HG02678 (cell line): ENCODE measurements at regions not wholly inside any gene's neighbourhood (a gene's known extent, or its start where the extent isn't known, plus 50 kb on each side); places are given as distances from the start of the nearest gene placed in this dataset.

Experiments used
- ATAC-seq: cut with Tn5 transposase; IDR thresholded peaks from one replicate; pipeline ENCODE4 v1.9.1; 2021; ENCODE audit warnings: mild to moderate bottlenecking, moderate library complexity; ENCODE audit not compliant: unreplicated experiment

DNA sequence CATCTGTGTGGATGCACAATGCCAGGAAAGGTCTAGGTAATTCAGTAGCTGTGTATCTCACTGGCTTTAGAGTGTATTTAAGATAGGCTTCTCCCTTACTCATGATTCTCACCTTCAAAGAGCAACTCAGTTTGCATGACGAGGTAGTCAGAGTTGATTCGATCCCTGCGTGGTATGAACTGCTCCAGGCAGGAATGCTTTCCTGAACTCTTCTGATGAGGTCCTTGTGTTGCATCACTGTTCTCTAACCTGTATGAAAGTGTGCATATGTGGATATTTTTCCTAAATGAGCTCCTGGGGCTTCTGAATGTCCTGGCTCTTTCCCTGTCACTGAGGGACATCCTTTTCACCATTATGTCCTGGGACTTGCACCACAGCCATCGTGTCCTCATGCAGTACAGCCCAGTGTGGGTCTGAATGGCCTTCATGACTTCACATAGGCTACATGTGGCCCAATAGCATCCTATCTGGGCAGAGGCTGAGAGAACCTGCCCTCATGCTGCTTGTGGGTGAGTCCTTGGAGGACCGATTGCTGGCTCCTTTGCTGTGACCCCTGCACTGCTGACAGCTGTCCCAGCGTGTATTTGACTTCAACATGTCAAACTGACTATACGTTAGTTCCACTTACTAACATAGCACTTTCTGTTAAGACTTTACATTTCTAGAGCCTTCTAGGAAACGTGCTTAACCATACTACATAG is 65.3 kb upstream of the WDR1 start:
- ATAC-seq, result no peak

DNA sequence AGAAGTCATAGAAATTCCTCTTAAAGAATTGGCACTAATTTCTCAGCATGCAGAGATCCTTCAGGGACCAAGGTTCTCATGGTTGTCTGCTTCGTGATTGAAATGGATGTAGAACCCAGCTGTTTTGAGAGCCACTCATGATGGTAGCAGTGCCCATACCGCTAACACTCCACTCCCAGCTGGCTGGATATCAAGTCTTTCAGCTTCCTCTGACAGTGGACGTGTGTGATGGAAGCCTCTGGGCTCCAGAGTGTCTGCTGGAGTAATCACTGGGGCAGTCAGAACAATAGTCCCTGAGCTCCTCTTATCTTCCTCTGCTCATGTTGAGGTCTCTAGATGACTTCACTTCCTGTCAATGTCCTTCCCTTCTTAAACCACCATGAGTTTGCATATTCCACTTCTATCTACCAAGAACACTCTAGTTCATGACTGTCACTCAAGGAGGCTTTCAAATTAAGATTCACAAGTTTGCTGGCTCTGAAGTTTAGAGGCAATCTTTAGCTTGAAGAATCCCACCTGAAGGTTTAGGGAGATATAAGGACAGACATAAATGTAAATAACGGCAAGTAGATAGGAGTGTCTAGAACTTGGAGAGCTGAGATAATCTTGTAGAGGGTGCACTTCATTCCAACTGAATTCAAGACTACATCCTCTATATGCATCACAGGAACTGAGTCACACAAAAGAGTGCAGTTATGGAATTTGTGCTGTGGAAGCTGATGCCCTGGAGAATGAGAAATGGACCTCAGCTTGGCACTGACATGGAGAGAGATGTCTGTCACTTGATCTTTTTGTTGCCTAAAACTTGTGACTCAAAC is 64.5 kb upstream of the WDR1 start:
- ATAC-seq, result peak; percentile 97

DNA sequence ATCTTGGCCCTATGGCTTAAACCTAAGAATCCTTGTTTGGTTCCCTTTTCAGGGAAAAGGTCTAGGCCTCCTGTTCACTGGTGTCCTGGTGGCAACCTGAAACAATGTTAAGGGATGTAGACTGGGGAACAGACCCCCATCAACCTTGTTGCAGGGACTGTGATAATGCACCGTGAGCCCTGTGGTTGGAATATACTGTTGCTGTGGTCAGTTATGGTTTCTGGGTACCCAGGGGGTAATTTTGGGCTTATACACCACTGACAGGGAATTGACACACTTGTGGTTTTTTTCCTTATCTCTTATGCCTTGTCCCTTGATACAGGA is 64.0 kb upstream of the WDR1 start:
- peak; percentile 9 for ATAC-seq

DNA sequence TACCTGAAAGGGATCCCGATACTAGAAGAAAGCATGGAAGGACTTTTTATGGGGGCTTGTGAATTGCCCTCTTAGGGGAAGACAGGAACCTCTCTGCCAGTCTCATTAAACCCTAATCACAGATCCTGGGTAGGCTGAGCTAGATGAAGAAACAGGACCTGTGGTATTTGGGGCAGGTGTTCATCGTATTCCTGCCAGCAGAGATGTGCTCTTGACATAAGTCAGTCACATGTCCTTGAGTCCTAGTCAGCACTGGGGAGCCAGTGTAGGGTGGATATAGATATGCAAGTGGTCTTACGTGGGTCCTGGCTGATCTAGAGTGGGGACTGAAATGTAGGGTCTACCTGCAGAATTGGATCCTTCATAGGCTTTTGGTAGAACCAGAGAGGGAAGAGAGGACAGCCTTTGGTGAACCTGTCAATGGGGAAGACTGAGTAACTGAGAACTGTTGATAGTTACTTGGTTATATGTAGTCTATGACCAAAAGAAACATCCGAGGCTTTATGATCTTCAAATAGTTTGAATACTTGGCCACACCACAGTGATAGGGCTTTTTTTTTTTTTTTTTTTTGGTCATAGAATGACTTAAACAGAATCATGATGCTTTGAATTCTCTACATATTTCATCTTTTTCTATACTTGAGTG is 63.5 kb upstream of the WDR1 start:
- ATAC-seq, result no peak

DNA sequence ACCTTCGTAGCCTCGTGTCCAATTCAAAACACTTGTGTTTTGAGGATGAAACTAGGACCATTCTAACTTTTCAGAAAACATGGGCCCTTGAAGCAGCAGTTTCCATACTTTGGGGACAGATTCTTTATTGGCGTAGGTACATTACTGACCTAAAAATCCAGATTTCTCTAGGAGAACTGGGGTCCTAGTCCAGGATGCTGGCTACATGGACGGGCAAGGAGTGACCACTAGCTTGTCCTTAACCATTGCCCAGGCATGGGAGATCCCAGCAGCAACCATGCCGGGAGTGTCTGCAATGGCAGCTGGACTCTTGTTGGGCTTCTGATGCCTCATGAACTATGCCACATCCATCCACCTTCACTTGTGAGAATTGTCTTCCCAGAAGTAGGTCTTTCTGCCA is 62.2 kb upstream of the WDR1 start:
- no peak for ATAC-seq

DNA sequence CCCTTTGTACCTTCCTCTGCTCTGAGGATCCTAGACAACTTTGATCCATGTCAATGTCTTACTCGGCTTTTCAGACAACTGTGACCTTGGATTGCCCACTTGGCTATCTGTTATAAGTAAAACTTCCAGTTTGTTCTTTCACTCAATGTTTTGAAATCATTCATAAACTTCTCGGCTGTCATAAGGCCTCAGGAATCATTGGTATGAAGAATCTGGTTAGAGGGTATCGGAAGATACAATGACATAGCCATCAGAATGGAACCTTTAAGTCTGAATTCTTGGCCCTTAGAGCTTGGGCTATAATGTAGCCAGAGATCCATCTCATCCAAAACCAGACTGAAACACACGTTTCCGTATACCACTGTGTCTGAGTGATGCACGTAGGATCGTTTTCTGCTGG is 59.0 kb upstream of the WDR1 start:
- ATAC-seq, result no peak

DNA sequence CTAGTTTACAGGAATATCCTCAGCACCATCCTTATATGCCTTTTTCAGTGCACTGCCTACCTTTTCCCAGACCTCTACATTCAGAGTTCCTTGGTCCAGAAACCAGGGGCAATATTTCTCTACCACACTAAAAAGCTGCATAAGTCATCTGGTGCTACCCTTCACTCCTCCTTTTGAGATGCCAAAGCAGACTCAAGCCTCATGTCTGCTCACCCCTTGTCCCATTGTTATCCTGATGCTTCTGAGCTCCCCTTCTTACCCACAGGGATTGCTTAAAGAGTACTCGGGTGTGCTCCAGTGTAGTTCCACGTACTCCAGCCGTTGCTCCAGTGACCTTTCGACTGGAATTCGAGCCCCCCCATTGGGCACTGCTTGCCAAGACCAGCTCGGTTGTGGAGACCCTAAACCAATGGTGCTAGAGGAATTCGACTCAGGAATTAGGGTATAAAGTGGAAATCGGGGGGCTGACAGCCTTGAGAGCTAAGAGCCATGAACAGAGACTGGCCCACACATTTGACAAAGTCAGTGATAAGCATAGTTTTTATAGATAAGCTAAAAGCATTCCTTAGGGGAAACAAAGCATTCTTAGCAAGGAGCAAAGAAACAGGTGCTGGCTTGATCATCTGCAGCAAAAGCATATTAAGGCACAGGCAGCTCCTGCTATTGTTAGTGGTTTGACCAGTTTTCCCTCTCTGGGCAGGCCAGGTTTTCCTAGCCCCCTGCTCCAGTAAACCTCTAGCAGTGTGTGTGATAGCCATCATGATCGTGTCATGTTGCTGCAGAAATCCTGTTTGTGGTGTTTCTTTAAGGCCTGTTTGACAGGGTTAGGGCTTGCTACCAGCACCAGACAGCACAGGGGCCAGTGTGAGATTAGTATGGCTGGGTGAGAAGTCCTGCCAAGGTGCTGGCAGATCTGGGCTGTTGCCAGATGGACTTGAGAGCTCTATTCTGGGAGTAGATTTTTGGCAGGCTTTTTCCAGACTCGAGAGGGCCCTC is 57.5 kb upstream of the WDR1 start:
- ATAC-seq, result no peak

DNA sequence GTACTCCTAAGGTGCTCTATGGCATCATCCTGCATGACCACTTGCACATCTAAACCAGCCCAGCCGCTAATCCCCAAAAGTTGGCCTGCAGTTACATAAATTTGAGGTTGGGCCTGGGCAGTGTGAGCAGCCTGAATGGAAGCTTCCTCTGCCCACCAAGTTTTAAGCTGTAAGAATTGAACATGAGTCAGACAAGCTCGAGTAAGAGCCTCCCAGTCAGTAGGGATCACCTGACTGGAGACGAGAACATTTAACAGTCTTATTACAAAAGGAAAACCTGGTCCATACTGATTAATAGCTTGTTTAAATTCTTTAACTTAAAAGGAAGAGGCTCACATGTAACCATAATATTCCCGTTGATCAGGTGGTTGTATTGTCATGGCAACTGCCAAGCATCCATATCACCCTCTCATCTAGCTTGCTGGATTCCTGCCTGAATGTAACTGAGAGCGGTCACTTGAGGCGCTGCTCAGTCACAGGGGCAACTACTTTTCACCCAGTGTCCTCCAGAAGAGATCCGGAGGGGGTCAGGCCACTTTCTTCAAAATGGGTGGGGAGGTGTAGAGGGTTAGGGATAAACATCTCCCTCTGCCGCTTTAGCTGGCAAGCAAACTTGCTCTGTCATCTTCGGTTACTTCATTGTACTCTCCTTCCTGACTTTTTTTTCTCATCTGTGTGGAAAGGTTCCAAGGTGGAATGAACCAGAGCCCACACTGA is 56.6 kb upstream of the WDR1 start:
- no peak for ATAC-seq

DNA sequence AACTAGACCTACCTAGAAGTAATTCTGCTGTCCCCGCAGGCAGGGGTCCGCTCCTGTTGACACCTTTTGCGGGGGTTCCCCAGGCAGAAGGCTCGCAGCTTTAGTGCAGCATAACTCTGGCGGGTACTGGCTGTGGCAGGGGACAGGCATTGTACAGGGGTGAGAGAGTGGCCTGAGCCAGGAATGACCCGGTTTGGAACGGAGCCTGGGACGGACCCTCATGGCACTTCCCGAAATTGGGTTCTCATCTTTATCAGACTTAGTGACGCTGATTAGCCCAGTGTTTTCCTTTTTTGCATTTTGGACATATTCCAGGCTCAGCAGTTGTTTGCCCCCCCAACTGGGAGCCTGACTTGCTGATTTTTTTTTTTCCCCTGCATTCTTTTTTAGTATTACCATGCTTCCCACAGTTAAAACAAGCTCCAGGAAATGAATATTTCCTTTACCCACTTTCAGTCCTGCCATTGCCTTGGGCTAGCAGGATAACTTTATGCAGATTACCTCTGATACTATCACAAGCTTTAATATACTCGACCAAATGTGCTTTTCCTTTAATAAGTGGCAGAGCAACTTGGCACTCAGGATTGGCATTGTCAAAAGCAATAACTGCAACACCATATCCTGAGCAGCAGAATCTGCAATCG is 55.8 kb upstream of the WDR1 start:
- no peak for ATAC-seq

DNA sequence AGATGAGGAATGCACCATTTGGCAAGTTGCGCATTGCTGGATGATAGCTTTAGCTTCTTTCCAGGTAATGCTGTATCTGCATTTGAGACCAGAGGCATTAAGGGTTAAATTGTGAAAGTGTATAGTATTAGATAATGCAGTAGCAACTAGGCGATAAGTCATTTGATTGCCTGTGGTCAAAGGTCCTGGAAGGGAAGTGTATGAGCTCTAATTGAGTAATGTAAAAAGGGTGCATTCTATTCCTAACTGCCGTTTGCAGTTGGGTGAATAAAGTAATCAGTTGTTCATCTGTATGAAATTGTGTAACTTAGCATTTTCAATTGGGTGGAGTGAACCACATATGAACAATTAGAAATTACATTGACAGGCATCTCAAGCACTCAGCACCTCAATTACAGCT is 54.5 kb upstream of the WDR1 start:
- no peak for ATAC-seq

DNA sequence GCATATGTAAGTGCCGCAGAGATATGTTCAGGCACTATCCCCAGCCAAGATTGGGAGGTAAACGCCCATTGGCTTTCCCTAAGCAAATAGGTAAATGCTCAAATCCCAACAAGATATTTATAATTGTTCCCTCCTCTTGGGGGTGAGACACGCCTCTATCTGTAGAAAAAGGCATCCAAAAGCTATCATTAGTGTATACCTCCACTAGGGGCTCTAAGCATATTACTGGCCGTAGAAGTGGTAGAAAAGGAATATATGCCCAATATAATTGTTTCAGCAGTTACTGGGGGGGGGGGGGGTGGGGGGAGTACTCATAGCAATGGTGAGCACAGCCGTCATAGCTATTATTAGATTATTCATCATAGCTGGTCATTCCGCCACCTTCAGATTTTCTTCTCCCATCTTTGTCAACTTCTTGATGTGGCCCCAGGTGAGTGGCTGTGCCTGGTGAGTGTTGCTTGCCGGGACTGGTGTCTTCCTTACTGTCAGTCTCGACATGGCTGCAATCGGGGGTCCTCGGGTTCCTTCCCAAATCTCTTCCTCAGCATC is 53.3 kb upstream of the WDR1 start:
- no peak for ATAC-seq

DNA sequence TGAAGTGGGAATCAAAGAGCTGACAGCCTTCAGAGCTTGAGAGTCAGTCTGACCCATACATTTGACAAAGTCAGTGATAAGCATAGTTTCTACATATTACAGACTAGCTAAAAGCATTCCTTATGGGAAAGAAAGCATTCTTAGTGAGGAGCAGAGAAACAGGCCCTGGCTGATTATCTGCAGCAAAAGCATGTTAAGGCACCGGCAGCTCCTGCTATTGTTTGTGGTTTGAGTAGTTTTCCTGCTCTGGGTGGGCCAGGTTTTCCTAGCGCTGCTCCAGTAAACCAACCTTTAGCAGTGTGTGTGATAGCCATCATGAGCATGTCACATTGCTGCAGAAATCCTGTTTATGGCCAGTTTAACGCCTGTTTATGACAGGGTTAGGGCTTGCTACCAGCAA is 51.6 kb upstream of the WDR1 start:
- no peak for ATAC-seq

DNA sequence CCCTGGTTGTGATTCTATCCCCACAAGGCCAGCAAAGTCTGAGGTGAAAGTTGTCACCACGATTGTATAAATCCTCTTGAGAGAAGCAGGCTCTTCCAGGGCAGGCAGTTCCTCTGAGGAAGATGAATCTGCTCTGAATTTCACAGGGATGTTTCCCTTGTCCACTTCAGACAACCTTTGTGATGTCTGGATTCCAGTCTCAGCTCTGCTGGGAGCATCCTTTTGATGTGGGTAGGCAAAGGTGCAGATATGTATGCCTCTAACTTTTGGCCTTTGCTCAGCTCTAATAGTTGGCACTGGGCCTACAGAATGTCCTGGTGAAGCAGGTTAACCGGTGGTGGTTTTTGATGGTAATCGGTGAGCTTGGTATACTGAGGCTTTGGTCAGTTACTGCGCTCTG is 50.6 kb upstream of the WDR1 start:
- ATAC-seq, result no peak
